OCI-LY1 (cell line): ENCODE measurements at regions not wholly inside any gene's neighbourhood (a gene's known extent, or its start where the extent isn't known, plus 50 kb on each side); places are given as distances from the start of the nearest gene placed in this dataset.

ENCODE experiments used
- CTCF ChIP-seq: fragments of 200-600 bp; sonication (generic), shearing (Covaris generic); IDR thresholded peaks from 2 replicates; pipeline ENCODE4 v1.5.1; 2017; ENCODE audit warnings: mild to moderate bottlenecking, antibody characterized with exemption, low read length, moderate library complexity, mixed read lengths
- EZH2 ChIP-seq: fragments of 200-600 bp; sonication (generic), shearing (Covaris generic); IDR thresholded peaks from 2 replicates; pipeline ENCODE4 v1.8.0; 2017; ENCODE audit warnings: borderline replicate concordance, mixed run types, mild to moderate bottlenecking, antibody characterized with exemption, low read length, moderate library complexity, mixed read lengths

- no peak for TF ChIP-seq CTCF
- TF ChIP-seq EZH2: no peak
Measured at GRCh38 chr21:19684328-19684727, 1280.7 kb upstream of the TMPRSS15 start.
